ENCODE measurements at regions not wholly inside any gene's neighbourhood (a gene's known extent, or its start where the extent isn't known, plus 50 kb on each side); places are given as distances from the start of the nearest gene placed in this dataset.

DNA sequence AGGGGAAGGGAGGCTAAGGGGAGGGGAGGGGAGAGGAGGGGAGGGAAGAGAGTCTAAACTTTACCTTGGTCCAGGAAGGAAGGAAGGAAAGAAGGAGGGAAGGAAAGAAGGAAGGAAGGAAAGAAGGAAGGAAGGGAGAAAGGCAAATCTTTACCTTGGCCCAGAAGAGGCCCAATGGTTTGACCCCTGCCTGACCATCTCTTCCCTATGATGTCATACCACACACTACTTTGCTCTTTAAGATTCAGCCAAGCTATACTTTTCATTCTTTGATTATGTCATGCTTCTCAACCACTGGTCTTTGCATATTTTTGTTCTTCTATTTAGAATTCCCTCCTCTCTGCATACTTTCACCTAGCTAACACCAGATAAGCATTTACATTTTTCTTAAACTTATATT is 1077.5 kb downstream of the PCDH9 start:
- TF ChIP-seq, protein P1, sequence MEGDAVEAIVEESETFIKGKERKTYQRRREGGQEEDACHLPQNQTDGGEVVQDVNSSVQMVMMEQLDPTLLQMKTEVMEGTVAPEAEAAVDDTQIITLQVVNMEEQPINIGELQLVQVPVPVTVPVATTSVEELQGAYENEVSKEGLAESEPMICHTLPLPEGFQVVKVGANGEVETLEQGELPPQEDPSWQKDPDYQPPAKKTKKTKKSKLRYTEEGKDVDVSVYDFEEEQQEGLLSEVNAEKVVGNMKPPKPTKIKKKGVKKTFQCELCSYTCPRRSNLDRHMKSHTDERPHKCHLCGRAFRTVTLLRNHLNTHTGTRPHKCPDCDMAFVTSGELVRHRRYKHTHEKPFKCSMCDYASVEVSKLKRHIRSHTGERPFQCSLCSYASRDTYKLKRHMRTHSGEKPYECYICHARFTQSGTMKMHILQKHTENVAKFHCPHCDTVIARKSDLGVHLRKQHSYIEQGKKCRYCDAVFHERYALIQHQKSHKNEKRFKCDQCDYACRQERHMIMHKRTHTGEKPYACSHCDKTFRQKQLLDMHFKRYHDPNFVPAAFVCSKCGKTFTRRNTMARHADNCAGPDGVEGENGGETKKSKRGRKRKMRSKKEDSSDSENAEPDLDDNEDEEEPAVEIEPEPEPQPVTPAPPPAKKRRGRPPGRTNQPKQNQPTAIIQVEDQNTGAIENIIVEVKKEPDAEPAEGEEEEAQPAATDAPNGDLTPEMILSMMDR (IDR thresholded peaks at IDR 0.05), result no peak

DNA sequence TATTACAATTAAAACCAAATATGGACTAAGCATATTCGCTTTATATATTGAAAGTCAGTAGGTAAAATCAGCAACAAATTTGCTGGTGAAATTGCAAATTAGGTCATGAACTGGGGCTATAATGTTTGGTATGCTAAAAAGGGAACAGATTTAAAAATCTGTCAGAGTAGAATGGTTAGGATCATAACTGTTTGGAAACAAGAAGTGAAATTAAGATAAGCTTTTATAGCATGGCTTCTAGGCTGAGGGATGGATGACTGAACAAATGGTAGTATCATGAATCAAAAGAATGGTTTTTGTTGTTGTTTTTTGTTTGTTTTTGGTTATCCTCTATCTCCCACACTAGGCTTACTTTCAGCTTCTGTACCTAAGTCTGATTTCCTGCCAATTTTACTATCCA is 1090.4 kb downstream of the PCDH9 start:
- TF ChIP-seq, protein P1 (IDR thresholded peaks at IDR 0.05), result no peak

DNA sequence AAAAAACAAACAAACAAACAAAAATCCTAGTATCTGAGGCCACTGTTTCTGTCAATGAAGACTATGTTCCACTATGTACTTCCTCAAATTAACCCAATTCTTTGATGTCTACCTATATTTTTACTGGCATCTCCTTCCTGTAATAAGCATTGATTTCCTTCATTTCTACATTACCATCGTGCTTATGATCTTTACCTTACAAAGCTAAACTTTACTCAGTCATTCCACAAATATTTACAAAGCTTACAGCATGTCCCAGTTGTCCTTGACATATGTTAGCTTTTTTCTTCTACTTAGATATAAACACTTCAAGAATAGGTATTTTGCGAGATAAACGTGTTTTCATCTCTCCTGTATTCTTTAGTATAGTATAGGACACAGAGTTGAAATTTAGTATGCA is 1090.9 kb downstream of the PCDH9 start:
- TF ChIP-seq, protein P1 (IDR thresholded peaks at IDR 0.05), result no peak

DNA sequence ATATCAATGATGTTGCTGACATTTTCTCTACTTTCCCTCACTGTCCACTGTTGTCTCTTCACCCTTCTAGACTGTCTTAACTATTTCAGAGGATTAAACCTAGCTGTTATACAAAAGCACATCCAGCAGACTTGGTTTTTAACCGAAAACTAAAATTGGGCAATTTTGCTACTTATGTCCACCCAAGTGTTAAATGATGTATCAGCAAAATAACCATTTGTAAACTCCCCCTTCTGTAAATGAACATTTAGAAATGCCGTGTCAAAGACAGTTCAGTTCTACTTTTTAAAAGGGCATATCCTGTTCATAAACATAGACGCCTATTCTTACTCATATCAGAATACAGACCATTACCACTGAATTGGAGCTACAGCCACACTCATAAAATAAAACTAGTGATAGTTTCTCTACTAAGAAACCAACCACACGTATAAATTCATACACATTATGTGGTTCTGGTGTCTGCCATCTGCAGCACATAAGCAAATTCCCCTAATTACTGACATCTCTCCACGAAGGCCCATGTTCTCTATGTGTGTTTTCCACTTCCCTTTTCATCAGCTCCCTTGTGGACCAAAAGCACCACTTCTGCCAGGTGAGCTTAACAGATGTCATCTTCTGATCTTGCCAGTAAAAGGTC is 1091.8 kb downstream of the PCDH9 start:
- TF ChIP-seq, protein P1 (IDR thresholded peaks at IDR 0.05), result no peak

DNA sequence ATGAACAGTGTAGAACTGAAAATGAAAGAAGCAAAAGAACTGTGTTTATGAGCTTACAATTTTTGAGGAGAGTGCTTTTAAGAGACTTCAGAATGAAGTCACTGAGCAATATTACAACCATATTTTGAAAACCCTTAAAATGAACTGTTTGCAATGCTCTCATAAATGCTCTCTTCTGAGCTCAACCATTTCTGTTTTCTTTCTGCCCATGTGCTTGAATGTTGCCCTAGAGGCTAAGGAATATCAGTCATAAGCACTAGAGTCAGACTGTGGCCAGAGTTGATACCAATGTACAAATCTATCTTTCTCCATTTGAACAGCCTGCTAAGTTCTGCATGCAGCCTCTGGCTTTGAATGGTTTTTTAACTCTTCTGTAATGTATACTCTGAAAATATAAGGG is 1092.8 kb downstream of the PCDH9 start:
- TF ChIP-seq, protein P1 (IDR thresholded peaks at IDR 0.05), result no peak

DNA sequence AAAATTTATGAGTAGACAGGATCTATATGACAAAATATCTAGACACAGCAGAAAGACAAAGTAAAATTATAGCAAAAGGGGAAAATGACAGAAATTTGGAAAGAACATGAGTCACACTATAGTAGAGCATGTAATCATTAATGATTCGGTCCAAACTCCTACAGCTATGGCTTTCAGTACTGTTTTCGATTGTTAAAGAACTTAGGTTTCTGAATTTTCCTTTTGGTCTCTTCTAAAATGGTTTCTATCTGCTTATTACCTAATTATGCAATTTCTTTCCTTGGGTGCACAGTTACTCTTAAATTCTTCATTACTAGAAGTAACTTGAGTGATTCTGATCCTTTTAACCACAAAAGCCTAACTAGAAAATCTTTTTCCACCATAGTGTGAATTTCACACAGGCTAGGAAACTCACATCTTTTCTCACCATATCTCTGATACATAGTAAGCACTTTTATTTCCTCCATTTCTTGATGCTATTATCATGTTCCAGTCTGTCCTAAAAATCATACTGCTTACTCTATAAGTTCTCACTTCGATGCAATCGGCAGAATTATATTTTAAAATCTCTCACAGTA is 1101.4 kb downstream of the PCDH9 start:
- TF ChIP-seq, protein P1 (IDR thresholded peaks at IDR 0.05), result no peak

DNA sequence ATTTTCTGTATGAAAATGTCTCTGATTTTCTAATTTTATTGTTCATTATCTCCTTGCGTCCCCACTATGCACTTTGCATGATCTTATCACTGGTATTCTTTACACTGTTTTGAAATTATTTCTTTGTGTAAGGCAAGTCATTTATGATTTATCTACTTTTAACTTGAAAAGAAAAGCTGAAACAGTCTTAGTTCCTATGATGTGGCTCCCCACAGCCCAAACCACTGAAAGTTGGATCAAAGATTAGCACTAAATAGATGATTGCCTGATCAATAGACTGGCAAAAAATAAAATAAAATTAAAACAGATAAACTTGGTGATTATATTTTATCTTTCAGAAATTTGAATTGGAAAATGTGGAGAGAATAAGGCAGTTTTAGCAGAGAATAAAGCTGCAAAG is 1101.9 kb downstream of the PCDH9 start:
- TF ChIP-seq, protein P1 (IDR thresholded peaks at IDR 0.05), result no peak

Measured in LNCAP (cell line).